Sigmoid colon (tissue), 6 donors: ENCODE measurements at regions not wholly inside any gene's neighbourhood (a gene's known extent, or its start where the extent isn't known, plus 50 kb on each side); places are given as distances from the start of the nearest gene placed in this dataset.

Experiments
- DNase-seq: peaks from one replicate; pipeline ENCODE4 v3.0.0-alpha.2; 2019
- H3K27ac ChIP-seq, 4 donors: fragments of 200-600 bp; sonication (generic); one replicate each; pipeline ENCODE4 v1.5.1; 2016 to 2019; ENCODE audit warnings: mild to moderate bottlenecking in 1 of 4
- H3K27me3 ChIP-seq, 3 donors: fragments of 200-600 bp; sonication (generic); one replicate each; pipeline ENCODE4 v1.5.1; 2019; ENCODE audit warnings: mild to moderate bottlenecking in 1 of 3
- H3K36me3 ChIP-seq, 4 donors: fragments of 200-600 bp; sonication (generic); one replicate each; pipeline ENCODE4 v1.5.1; 2016 to 2019
- H3K4me1 ChIP-seq, 4 donors: fragments of 200-600 bp; sonication (generic); one replicate each; pipeline ENCODE4 v1.5.1; 2017 to 2019
- H3K4me3 ChIP-seq, 4 donors: fragments of 200-600 bp; sonication (generic); one replicate each; pipeline ENCODE4 v1.5.1; 2017 to 2019; ENCODE audit warnings: mild to moderate bottlenecking in 2 of 4, moderate library complexity in 1 of 4
- H3K9me3 ChIP-seq, 4 donors: fragments of 200-600 bp in 3 of 4; sonication (generic) in 3 of 4; one replicate each; pipeline versions ENCODE4 v1.5.1 to v1.6.1; 2013 to 2019
- CTCF ChIP-seq, 4 experiments: fragments of 450-650 bp in 3 of 4; fragments of 200-600 bp in 1 of 4; IDR thresholded peaks; one replicate each; pipeline ENCODE4 v1.5.1; 2016 to 2019; ENCODE audit warnings: antibody characterized with exemption in 4 of 4, mild to moderate bottlenecking in 3 of 4, moderate library complexity in 2 of 4
- EP300 ChIP-seq, 4 donors: sonication (generic); formaldehyde crosslinking; IDR thresholded peaks; one replicate each; pipeline ENCODE4 v1.6.1; 2017; ENCODE audit warnings: antibody characterized with exemption in 4 of 4
- POLR2A ChIP-seq, 2 donors: fragments of 450-650 bp; IDR thresholded peaks; one replicate each; pipeline ENCODE4 v1.6.1; 2016; ENCODE audit warnings: antibody characterized with exemption in 2 of 2, mild to moderate bottlenecking in 2 of 2, moderate library complexity in 2 of 2
- POLR2AphosphoS5 ChIP-seq, 4 donors: sonication (generic); formaldehyde crosslinking; IDR thresholded peaks; one replicate each; pipeline ENCODE4 v1.6.1; 2017; ENCODE audit warnings: antibody characterized with exemption in 4 of 4
- WGBS, 2 donors: extraction: QIAGEN DNeasy Blood & Tissue Kit; methylation state at CpG; one replicate each; pipeline ENCODE4 v1.1.7; 2013; 5-methylcytosine and 5-hydroxymethylcytosine counted together
- intact Hi-C: fragments of 100-400 bp; cut with DNase I; formaldehyde crosslinking; loops from one replicate; pipeline ENCODE4 v1.15.1; 2023
- small RNA-seq, 3 donors: library from RNA; depleted of rRNA; stranded (forward); fragments of <200 nt; gene quantifications; one replicate each; pipeline ENCODE3, GENCODE V24; 2016
- donor health status: healthy with polysubstance abuse.
- donor health status: healthy.

GRCh38 chr1:117812869-117813511, 116.4 kb downstream of the GDAP2 start:
- Histone ChIP-seq H3K27me3 (no peaks in the 10 kb centered on the region), H3K4me3 (no peak overlapping the region), H3K36me3 (no peaks in the 10 kb centered on the region), H3K9me3 (no peaks in the 10 kb centered on the region), H3K27ac (peak overlapping the region in 3 of 4 donors; percentile 12 to 76 (median 72)), H3K4me1 (peaks cover 0 to 39% (median 33%) of the 10 kb centered on the region in 4 donors)
- TF ChIP-seq CTCF (IDR thresholded peaks at IDR 0.05) (no peak), EP300 (IDR thresholded peaks at IDR 0.05) (no peak), POLR2A (IDR thresholded peaks at IDR 0.05) (no peak), POLR2AphosphoS5 (IDR thresholded peaks at IDR 0.05) (no peak)
- 14 to 53% methylated on average over 1 of the region's 1 CpG for WGBS, 2 donors
- intact Hi-C loops = no loop called here
- no peak for DNase-seq

Small RNA genes lying in the stretch of these regions (small RNA-seq; reads per million reads assigned to genes)
- gene AL390877.1 (0 reads per million in 3 donors), gene RF00561 (0 reads per million in 3 donors)
